ENCODE measurements at regions not wholly inside any gene's neighbourhood (a gene's known extent, or its start where the extent isn't known, plus 50 kb on each side); places are given as distances from the start of the nearest gene placed in this dataset.

DNA sequence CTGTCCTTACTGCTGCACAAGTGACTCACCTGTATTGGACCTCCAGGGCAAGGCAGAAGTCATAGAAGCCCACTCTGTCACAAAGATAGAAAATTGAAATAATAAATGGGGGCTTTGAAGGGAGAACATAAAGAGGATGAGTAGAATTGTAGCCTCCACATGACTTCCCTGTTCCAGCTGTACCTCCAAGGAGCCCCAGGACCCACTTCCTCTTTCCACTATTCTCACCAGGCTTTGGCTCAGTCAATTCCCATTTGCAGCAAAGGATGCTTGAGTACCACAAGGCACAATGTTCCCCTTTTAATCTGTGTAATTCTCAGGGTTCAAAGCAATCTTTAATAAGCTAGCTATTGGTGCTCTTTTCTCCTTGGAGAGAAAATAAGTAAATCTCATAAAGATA, 512.1 kb downstream of the TOX3 start:
- H3K36me3 ChIP-seq (ENCODE audit: control insufficient read depth in 4 of 4, insufficient read depth in 4 of 4, low read length in 3 of 4), result no peaks in the 10 kb centered on the region
- no peaks in the 10 kb centered on the region for H3K9me3 ChIP-seq (ENCODE audit: control extremely low read depth in 1 of 5, control insufficient read depth in 4 of 5, insufficient read depth in 2 of 5, low read depth in 1 of 5, low read length in 4 of 5)
- H3K27ac ChIP-seq (ENCODE audit: insufficient read depth in 1 of 2, low read depth in 1 of 2, low read length in 2 of 2, poor library complexity in 1 of 2, severe bottlenecking in 2 of 2), result no peak overlapping the region
- DNase-seq, result no peak
- no peaks in the 10 kb centered on the region for H3K27me3 ChIP-seq (replicated peaks in 2 of 5; ENCODE audit: control insufficient read depth in 4 of 5, insufficient read depth in 5 of 5, low read length in 4 of 5)
- no peak overlapping the region for H3K4me3 ChIP-seq (ENCODE audit: control insufficient read depth in 1 of 7, extremely low read depth in 1 of 7, insufficient read depth in 4 of 7, low read depth in 2 of 7, low read length in 6 of 7)
- ChIA-PET CTCF (no interaction called here), POLR2A (no interaction called here)
- no peaks in the 10 kb centered on the region for H3K4me1 ChIP-seq (ENCODE audit: control extremely low read depth in 1 of 4, control insufficient read depth in 4 of 4, insufficient read depth in 4 of 4, low read length in 3 of 4)

DNA sequence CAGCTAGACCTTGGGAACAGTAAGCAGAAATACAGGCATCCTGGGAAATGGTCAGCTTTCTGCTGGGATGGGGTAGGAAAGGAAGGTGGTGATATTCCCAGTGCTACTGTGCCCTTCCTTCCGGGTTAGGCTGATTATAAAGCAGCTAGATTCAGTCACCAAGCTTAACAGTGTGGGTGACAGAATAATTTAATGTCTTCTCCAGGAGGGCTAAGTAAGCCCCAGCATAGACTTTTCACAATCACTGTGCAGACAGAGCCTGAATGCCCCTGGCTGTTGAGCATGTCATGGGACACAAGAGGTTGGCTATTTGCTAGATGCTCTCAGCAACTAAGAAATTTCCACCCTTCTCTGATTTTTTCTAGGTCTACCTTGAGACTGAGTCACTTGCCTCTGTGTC, 513.0 kb downstream of the TOX3 start:
- no peak overlapping the region for H3K27ac ChIP-seq (ENCODE audit: insufficient read depth in 1 of 2, low read depth in 1 of 2, low read length in 2 of 2, poor library complexity in 1 of 2, severe bottlenecking in 2 of 2)
- no peak for DNase-seq
- H3K36me3 ChIP-seq (ENCODE audit: control insufficient read depth in 4 of 4, insufficient read depth in 4 of 4, low read length in 3 of 4), result no peaks in the 10 kb centered on the region
- no peaks in the 10 kb centered on the region for H3K9me3 ChIP-seq (ENCODE audit: control extremely low read depth in 1 of 5, control insufficient read depth in 4 of 5, insufficient read depth in 2 of 5, low read depth in 1 of 5, low read length in 4 of 5)
- H3K27me3 ChIP-seq (replicated peaks in 2 of 5; ENCODE audit: control insufficient read depth in 4 of 5, insufficient read depth in 5 of 5, low read length in 4 of 5), result no peaks in the 10 kb centered on the region
- ChIA-PET CTCF (no interaction called here), POLR2A (no interaction called here)
- 100% methylated on average over 1 of the region's 1 CpG for WGBS (ENCODE audit: insufficient coverage)
- no peak overlapping the region for H3K4me3 ChIP-seq (ENCODE audit: control insufficient read depth in 1 of 7, extremely low read depth in 1 of 7, insufficient read depth in 4 of 7, low read depth in 2 of 7, low read length in 6 of 7)
- H3K4me1 ChIP-seq (ENCODE audit: control extremely low read depth in 1 of 4, control insufficient read depth in 4 of 4, insufficient read depth in 4 of 4, low read length in 3 of 4), result no peaks in the 10 kb centered on the region

DNA sequence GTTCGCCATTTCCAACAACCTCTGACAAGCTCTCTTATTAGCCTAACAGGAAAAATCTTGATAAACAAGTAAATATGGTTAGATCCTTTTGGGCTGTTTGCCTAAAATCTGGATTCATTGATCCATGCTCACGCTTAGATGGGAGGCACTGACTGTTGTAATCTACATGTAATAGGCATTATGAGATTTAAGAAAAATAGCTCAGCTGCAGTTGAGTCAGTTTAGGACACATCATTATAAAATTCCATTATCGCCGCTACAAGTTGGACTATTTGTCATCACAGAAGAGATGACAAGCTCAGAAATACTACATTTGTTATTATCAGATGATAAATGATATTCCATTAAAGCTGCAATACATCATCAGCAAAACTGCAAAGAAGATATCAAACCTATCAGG, 524.0 kb downstream of the TOX3 start:
- Histone ChIP-seq H3K4me3 (ENCODE audit: control insufficient read depth in 1 of 7, extremely low read depth in 1 of 7, insufficient read depth in 4 of 7, low read depth in 2 of 7, low read length in 6 of 7) (no peak overlapping the region), H3K4me1 (ENCODE audit: control extremely low read depth in 1 of 4, control insufficient read depth in 4 of 4, insufficient read depth in 4 of 4, low read length in 3 of 4) (no peaks in the 10 kb centered on the region), H3K27ac (ENCODE audit: insufficient read depth in 1 of 2, low read depth in 1 of 2, low read length in 2 of 2, poor library complexity in 1 of 2, severe bottlenecking in 2 of 2) (no peak overlapping the region), H3K9me3 (ENCODE audit: control extremely low read depth in 1 of 5, control insufficient read depth in 4 of 5, insufficient read depth in 2 of 5, low read depth in 1 of 5, low read length in 4 of 5) (no peaks in the 10 kb centered on the region), H3K27me3 (replicated peaks in 2 of 5; ENCODE audit: control insufficient read depth in 4 of 5, insufficient read depth in 5 of 5, low read length in 4 of 5) (no peaks in the 10 kb centered on the region), H3K36me3 (ENCODE audit: control insufficient read depth in 4 of 4, insufficient read depth in 4 of 4, low read length in 3 of 4) (no peaks in the 10 kb centered on the region)
- ChIA-PET CTCF (no interaction called here), POLR2A (no interaction called here)
- no CpG with 5 or more reads among the region's 4 CpGs for WGBS (ENCODE audit: insufficient coverage)
- no peak for DNase-seq

GRCh38 chr16:52022177-52022576, 524.8 kb downstream of the TOX3 start:
- Histone ChIP-seq H3K9me3 (ENCODE audit: control extremely low read depth in 1 of 5, control insufficient read depth in 4 of 5, insufficient read depth in 2 of 5, low read depth in 1 of 5, low read length in 4 of 5) (no peaks in the 10 kb centered on the region), H3K36me3 (ENCODE audit: control insufficient read depth in 4 of 4, insufficient read depth in 4 of 4, low read length in 3 of 4) (no peaks in the 10 kb centered on the region), H3K27ac (ENCODE audit: insufficient read depth in 1 of 2, low read depth in 1 of 2, low read length in 2 of 2, poor library complexity in 1 of 2, severe bottlenecking in 2 of 2) (no peak overlapping the region), H3K4me1 (ENCODE audit: control extremely low read depth in 1 of 4, control insufficient read depth in 4 of 4, insufficient read depth in 4 of 4, low read length in 3 of 4) (no peaks in the 10 kb centered on the region), H3K4me3 (ENCODE audit: control insufficient read depth in 1 of 7, extremely low read depth in 1 of 7, insufficient read depth in 4 of 7, low read depth in 2 of 7, low read length in 6 of 7) (no peak overlapping the region), H3K27me3 (replicated peaks in 2 of 5; ENCODE audit: control insufficient read depth in 4 of 5, insufficient read depth in 5 of 5, low read length in 4 of 5) (no peaks in the 10 kb centered on the region)
- ChIA-PET CTCF (no interaction called here), POLR2A (no interaction called here)
- WGBS (ENCODE audit: insufficient coverage), result 78% methylated on average over 3 of the region's 3 CpGs
- DNase-seq, result no peak

DNA sequence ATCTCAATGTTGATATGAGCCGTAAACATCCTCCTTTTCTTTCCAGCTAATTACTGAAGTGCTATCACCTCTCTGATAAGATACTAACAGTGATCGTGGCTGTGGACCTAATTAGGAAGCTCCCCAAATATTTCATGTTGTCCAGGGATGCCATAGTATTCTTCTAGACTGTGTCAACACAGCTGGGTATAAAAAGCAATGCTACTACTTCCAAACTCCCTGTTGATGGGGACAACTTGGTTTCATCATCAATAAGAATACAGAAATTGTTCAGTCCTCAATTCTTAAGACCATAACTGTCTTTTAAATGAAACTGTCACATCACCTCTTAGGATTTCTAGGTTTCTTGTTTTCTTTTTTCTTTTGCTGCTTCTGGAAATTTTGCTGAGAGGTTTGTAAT, 530.6 kb downstream of the TOX3 start:
- Histone ChIP-seq H3K27ac (ENCODE audit: insufficient read depth in 1 of 2, low read depth in 1 of 2, low read length in 2 of 2, poor library complexity in 1 of 2, severe bottlenecking in 2 of 2) (no peak overlapping the region), H3K4me3 (ENCODE audit: control insufficient read depth in 1 of 7, extremely low read depth in 1 of 7, insufficient read depth in 4 of 7, low read depth in 2 of 7, low read length in 6 of 7) (no peak overlapping the region), H3K27me3 (replicated peaks in 2 of 5; ENCODE audit: control insufficient read depth in 4 of 5, insufficient read depth in 5 of 5, low read length in 4 of 5) (no peaks in the 10 kb centered on the region), H3K9me3 (ENCODE audit: control extremely low read depth in 1 of 5, control insufficient read depth in 4 of 5, insufficient read depth in 2 of 5, low read depth in 1 of 5, low read length in 4 of 5) (peaks cover 0 to 4% (median 3%) of the 10 kb centered on the region in 5 experiments), H3K4me1 (ENCODE audit: control extremely low read depth in 1 of 4, control insufficient read depth in 4 of 4, insufficient read depth in 4 of 4, low read length in 3 of 4) (no peaks in the 10 kb centered on the region), H3K36me3 (ENCODE audit: control insufficient read depth in 4 of 4, insufficient read depth in 4 of 4, low read length in 3 of 4) (no peaks in the 10 kb centered on the region)
- POLR2A ChIA-PET, result no interaction called here
- no peak for DNase-seq
- 80% methylated on average over 1 of the region's 2 CpGs for WGBS (ENCODE audit: insufficient coverage)
- CTCF ChIA-PET, result no interaction called here

GRCh38 chr16:52005551-52005950, 541.4 kb downstream of the TOX3 start:
- CTCF ChIA-PET, result no interaction called here
- Histone ChIP-seq H3K4me1 (ENCODE audit: control extremely low read depth in 1 of 4, control insufficient read depth in 4 of 4, insufficient read depth in 4 of 4, low read length in 3 of 4) (no peaks in the 10 kb centered on the region), H3K27me3 (replicated peaks in 2 of 5; ENCODE audit: control insufficient read depth in 4 of 5, insufficient read depth in 5 of 5, low read length in 4 of 5) (no peaks in the 10 kb centered on the region), H3K9me3 (ENCODE audit: control extremely low read depth in 1 of 5, control insufficient read depth in 4 of 5, insufficient read depth in 2 of 5, low read depth in 1 of 5, low read length in 4 of 5) (no peaks in the 10 kb centered on the region), H3K27ac (ENCODE audit: insufficient read depth in 1 of 2, low read depth in 1 of 2, low read length in 2 of 2, poor library complexity in 1 of 2, severe bottlenecking in 2 of 2) (no peak overlapping the region), H3K4me3 (ENCODE audit: control insufficient read depth in 1 of 7, extremely low read depth in 1 of 7, insufficient read depth in 4 of 7, low read depth in 2 of 7, low read length in 6 of 7) (no peak overlapping the region), H3K36me3 (ENCODE audit: control insufficient read depth in 4 of 4, insufficient read depth in 4 of 4, low read length in 3 of 4) (no peaks in the 10 kb centered on the region)
- no peak for DNase-seq
- POLR2A ChIA-PET, result no interaction called here

- Histone ChIP-seq H3K36me3 (ENCODE audit: control insufficient read depth in 4 of 4, insufficient read depth in 4 of 4, low read length in 3 of 4) (no peaks in the 10 kb centered on the region), H3K4me3 (ENCODE audit: control insufficient read depth in 1 of 7, extremely low read depth in 1 of 7, insufficient read depth in 4 of 7, low read depth in 2 of 7, low read length in 6 of 7) (no peak overlapping the region), H3K4me1 (ENCODE audit: control extremely low read depth in 1 of 4, control insufficient read depth in 4 of 4, insufficient read depth in 4 of 4, low read length in 3 of 4) (no peaks in the 10 kb centered on the region), H3K9me3 (ENCODE audit: control extremely low read depth in 1 of 5, control insufficient read depth in 4 of 5, insufficient read depth in 2 of 5, low read depth in 1 of 5, low read length in 4 of 5) (no peaks in the 10 kb centered on the region), H3K27ac (ENCODE audit: insufficient read depth in 1 of 2, low read depth in 1 of 2, low read length in 2 of 2, poor library complexity in 1 of 2, severe bottlenecking in 2 of 2) (no peak overlapping the region), H3K27me3 (replicated peaks in 2 of 5; ENCODE audit: control insufficient read depth in 4 of 5, insufficient read depth in 5 of 5, low read length in 4 of 5) (no peaks in the 10 kb centered on the region)
- ChIA-PET POLR2A (no interaction called here), CTCF (no interaction called here)
- WGBS (ENCODE audit: insufficient coverage), result 95% methylated on average over 5 of the region's 6 CpGs
- no peak for DNase-seq
These were observed 542.6 kb downstream of the TOX3 start for GRCh38 chr16:52004343-52004742.

- no peak overlapping the region for H3K27ac ChIP-seq (ENCODE audit: insufficient read depth in 1 of 2, low read depth in 1 of 2, low read length in 2 of 2, poor library complexity in 1 of 2, severe bottlenecking in 2 of 2)
- no peaks in the 10 kb centered on the region for H3K36me3 ChIP-seq (ENCODE audit: control insufficient read depth in 4 of 4, insufficient read depth in 4 of 4, low read length in 3 of 4)
- CTCF ChIA-PET, result no interaction called here
- no peak for DNase-seq
- H3K9me3 ChIP-seq (ENCODE audit: control extremely low read depth in 1 of 5, control insufficient read depth in 4 of 5, insufficient read depth in 2 of 5, low read depth in 1 of 5, low read length in 4 of 5), result no peaks in the 10 kb centered on the region
- no peaks in the 10 kb centered on the region for H3K27me3 ChIP-seq (replicated peaks in 2 of 5; ENCODE audit: control insufficient read depth in 4 of 5, insufficient read depth in 5 of 5, low read length in 4 of 5)
- H3K4me3 ChIP-seq (ENCODE audit: control insufficient read depth in 1 of 7, extremely low read depth in 1 of 7, insufficient read depth in 4 of 7, low read depth in 2 of 7, low read length in 6 of 7), result no peak overlapping the region
- no peaks in the 10 kb centered on the region for H3K4me1 ChIP-seq (ENCODE audit: control extremely low read depth in 1 of 4, control insufficient read depth in 4 of 4, insufficient read depth in 4 of 4, low read length in 3 of 4)
- POLR2A ChIA-PET, result no interaction called here
- WGBS (ENCODE audit: insufficient coverage), result 97% methylated on average over 6 of the region's 6 CpGs
These were observed 544.9 kb downstream of the TOX3 start for GRCh38 chr16:52002026-52002425.

Data from common myeloid progenitor, CD34-positive (primary cell).